ENCODE measurements at regions not wholly inside any gene's neighbourhood (a gene's known extent, or its start where the extent isn't known, plus 50 kb on each side); places are given as distances from the start of the nearest gene placed in this dataset.

DNA sequence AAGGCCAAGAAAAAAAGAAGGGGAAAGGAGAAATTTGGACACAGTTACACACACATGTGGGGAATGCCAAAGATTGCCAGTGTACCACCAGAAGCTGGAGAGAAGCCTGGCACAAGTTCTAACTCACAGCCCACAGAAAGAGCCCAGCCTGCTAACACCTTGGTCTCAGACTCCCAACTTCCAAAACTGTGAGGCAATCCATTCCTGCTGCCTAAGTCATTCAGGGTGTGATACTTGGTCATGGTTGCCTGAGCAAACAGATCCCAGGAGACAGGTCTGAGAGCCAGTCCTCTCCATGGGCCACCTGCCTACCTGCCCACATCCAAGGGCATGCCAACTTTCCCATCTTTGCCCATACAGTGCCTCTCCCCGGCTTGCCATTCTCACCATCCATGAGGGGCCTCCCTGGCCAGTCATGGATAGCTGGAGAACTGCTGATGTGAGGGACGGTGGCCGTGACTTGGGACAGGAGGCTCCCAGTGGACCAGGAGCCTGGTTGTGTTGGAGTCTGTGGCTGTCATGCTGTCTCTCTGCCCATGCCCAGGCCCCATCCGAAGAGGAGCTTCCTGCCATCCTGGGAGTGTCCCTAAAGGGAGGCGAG, 198.0 kb upstream of the RTL1 start:
- H3K4me3 Mint-ChIP-seq (ENCODE audit: unreplicated experiment) = no peak overlapping the region
- Histone ChIP-seq H3K27me3 (ENCODE audit: insufficient read depth, low read length) (no peaks in the 10 kb centered on the region), H3K4me1 (ENCODE audit: insufficient read depth, low read length) (peaks cover 8% of the 10 kb centered on the region), H2AFZ (ENCODE audit: low read depth, low read length) (no peak overlapping the region), H3K9me3 (ENCODE audit: insufficient read depth, low read depth, low read length) (no peaks in the 10 kb centered on the region), H3K4me2 (ENCODE audit: low read length) (no peak overlapping the region), H3K79me2 (ENCODE audit: insufficient read depth, low read length) (no peaks in the 10 kb centered on the region), H4K20me1 (ENCODE audit: insufficient read depth, low read length) (no peaks in the 10 kb centered on the region), H3K27ac (ENCODE audit: low read depth, low read length) (no peak overlapping the region), H3K9ac (ENCODE audit: low read length) (no peak overlapping the region), H3K36me3 (ENCODE audit: insufficient read depth, low read length) (no peaks in the 10 kb centered on the region), H3K4me3 (ENCODE audit: insufficient read depth, low read depth, low read length) (no peak overlapping the region)
- H3K36me3 Mint-ChIP-seq (ENCODE audit: low read depth, unreplicated experiment) = no peaks in the 10 kb centered on the region
- FAIRE-seq (no peak), DNase-seq (ENCODE audit: low read depth) (peak; percentile 59)
- peaks cover 8% of the 10 kb centered on the region for H3K4me1 Mint-ChIP-seq (ENCODE audit: low read depth, unreplicated experiment)
- H3K9me3 Mint-ChIP-seq (ENCODE audit: unreplicated experiment) = peaks cover 8% of the 10 kb centered on the region
- TF ChIP-seq, protein P1, sequence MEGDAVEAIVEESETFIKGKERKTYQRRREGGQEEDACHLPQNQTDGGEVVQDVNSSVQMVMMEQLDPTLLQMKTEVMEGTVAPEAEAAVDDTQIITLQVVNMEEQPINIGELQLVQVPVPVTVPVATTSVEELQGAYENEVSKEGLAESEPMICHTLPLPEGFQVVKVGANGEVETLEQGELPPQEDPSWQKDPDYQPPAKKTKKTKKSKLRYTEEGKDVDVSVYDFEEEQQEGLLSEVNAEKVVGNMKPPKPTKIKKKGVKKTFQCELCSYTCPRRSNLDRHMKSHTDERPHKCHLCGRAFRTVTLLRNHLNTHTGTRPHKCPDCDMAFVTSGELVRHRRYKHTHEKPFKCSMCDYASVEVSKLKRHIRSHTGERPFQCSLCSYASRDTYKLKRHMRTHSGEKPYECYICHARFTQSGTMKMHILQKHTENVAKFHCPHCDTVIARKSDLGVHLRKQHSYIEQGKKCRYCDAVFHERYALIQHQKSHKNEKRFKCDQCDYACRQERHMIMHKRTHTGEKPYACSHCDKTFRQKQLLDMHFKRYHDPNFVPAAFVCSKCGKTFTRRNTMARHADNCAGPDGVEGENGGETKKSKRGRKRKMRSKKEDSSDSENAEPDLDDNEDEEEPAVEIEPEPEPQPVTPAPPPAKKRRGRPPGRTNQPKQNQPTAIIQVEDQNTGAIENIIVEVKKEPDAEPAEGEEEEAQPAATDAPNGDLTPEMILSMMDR (IDR thresholded peaks at IDR 0.05; ENCODE audit: insufficient read depth, low read depth, low read length) = no peak
- no peak for TF ChIP-seq EZH2 (IDR thresholded peaks at IDR 0.05; ENCODE audit: insufficient read depth, low read length)
- no peak overlapping the region for H3K27ac Mint-ChIP-seq (ENCODE audit: unreplicated experiment)
- H3K27me3 Mint-ChIP-seq (ENCODE audit: low read depth, unreplicated experiment) = peaks cover 2% of the 10 kb centered on the region

- H3K36me3 ChIP-seq (ENCODE audit: insufficient read depth, low read length) = no peaks in the 10 kb centered on the region
- H3K79me2 ChIP-seq (ENCODE audit: insufficient read depth, low read length) = no peaks in the 10 kb centered on the region
- FAIRE-seq (no peak), DNase-seq (ENCODE audit: low read depth) (no peak)
- no peak overlapping the region for H3K4me2 ChIP-seq (ENCODE audit: low read length)
- no peaks in the 10 kb centered on the region for H3K27me3 ChIP-seq (ENCODE audit: insufficient read depth, low read length)
- no peak overlapping the region for H3K9ac ChIP-seq (ENCODE audit: low read length)
- H3K4me1 ChIP-seq (ENCODE audit: insufficient read depth, low read length) = peaks cover 4% of the 10 kb centered on the region
- H3K4me3 ChIP-seq (ENCODE audit: insufficient read depth, low read depth, low read length) = no peak overlapping the region
- H2AFZ ChIP-seq (ENCODE audit: low read depth, low read length) = no peak overlapping the region
- Mint-ChIP-seq H3K27me3 (ENCODE audit: low read depth, unreplicated experiment) (peaks cover 2% of the 10 kb centered on the region), H3K4me1 (ENCODE audit: low read depth, unreplicated experiment) (no peaks in the 10 kb centered on the region), H3K27ac (ENCODE audit: unreplicated experiment) (no peak overlapping the region), H3K4me3 (ENCODE audit: unreplicated experiment) (no peak overlapping the region), H3K9me3 (ENCODE audit: unreplicated experiment) (peaks cover 12% of the 10 kb centered on the region), H3K36me3 (ENCODE audit: low read depth, unreplicated experiment) (no peaks in the 10 kb centered on the region)
- H3K27ac ChIP-seq (ENCODE audit: low read depth, low read length) = no peak overlapping the region
- no peak for TF ChIP-seq EZH2 (IDR thresholded peaks at IDR 0.05; ENCODE audit: insufficient read depth, low read length)
- TF ChIP-seq, protein P1 (IDR thresholded peaks at IDR 0.05; ENCODE audit: insufficient read depth, low read depth, low read length) = no peak
- H3K9me3 ChIP-seq (ENCODE audit: insufficient read depth, low read depth, low read length) = no peaks in the 10 kb centered on the region
- no peaks in the 10 kb centered on the region for H4K20me1 ChIP-seq (ENCODE audit: insufficient read depth, low read length)
These were observed 199.4 kb upstream of the RTL1 start for GRCh38 chr14:101102875-101103274.

DNA sequence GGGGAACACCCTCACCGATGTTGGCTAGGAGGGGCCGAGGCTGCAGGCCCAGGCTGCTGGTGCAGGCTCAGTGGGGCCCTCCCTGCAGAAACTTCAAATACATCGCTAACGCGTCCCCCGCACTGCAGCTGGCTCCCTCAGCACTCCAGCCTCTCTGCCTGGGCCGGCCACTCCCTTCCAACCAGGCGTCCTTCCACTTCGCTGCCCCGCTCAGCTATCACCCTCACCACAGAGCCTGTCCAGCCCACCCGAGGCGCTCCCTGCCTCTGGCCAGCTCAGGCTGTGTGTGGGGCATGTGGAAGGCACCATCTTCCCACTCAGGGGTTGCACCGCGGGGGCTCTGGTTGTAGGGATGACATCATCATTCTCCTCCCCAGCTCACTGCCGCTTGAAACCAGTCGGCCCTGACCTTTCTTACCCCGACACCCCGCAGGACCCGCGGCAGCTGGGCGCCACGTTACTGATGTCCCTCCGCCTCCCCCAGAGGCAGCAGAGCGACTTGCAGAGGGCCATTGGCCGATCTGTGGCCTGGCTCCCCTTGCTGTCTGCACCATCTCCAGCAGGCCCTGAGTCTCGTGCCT, 199.9 kb upstream of the RTL1 start:
- Histone ChIP-seq H3K27ac (ENCODE audit: low read depth, low read length) (no peak overlapping the region), H4K20me1 (ENCODE audit: insufficient read depth, low read length) (no peaks in the 10 kb centered on the region), H2AFZ (ENCODE audit: low read depth, low read length) (no peak overlapping the region), H3K4me2 (ENCODE audit: low read length) (no peak overlapping the region), H3K9me3 (ENCODE audit: insufficient read depth, low read depth, low read length) (no peaks in the 10 kb centered on the region), H3K9ac (ENCODE audit: low read length) (no peak overlapping the region), H3K36me3 (ENCODE audit: insufficient read depth, low read length) (no peaks in the 10 kb centered on the region), H3K27me3 (ENCODE audit: insufficient read depth, low read length) (no peaks in the 10 kb centered on the region), H3K4me1 (ENCODE audit: insufficient read depth, low read length) (peaks cover 4% of the 10 kb centered on the region), H3K4me3 (ENCODE audit: insufficient read depth, low read depth, low read length) (no peak overlapping the region), H3K79me2 (ENCODE audit: insufficient read depth, low read length) (no peaks in the 10 kb centered on the region)
- Mint-ChIP-seq H3K4me1 (ENCODE audit: low read depth, unreplicated experiment) (no peaks in the 10 kb centered on the region), H3K4me3 (ENCODE audit: unreplicated experiment) (no peak overlapping the region), H3K27ac (ENCODE audit: unreplicated experiment) (no peak overlapping the region), H3K9me3 (ENCODE audit: unreplicated experiment) (peaks cover 12% of the 10 kb centered on the region), H3K36me3 (ENCODE audit: low read depth, unreplicated experiment) (no peaks in the 10 kb centered on the region), H3K27me3 (ENCODE audit: low read depth, unreplicated experiment) (peaks cover 2% of the 10 kb centered on the region)
- DNase-seq (ENCODE audit: low read depth) (no peak), FAIRE-seq (no peak)
- no peak for TF ChIP-seq EZH2 (IDR thresholded peaks at IDR 0.05; ENCODE audit: insufficient read depth, low read length)
- TF ChIP-seq, protein P1 (IDR thresholded peaks at IDR 0.05; ENCODE audit: insufficient read depth, low read depth, low read length) = no peak

Data from astrocyte (in vitro differentiated cells and primary cell).